ENCODE measurements at regions not wholly inside any gene's neighbourhood (a gene's known extent, or its start where the extent isn't known, plus 50 kb on each side); places are given as distances from the start of the nearest gene placed in this dataset.

GRCh38 chr14:29465095-29465494 lies 462.6 kb downstream of the PRKD1 start:
- FAIRE-seq, result no peak
- H3K4me3 ChIP-seq (ENCODE audit: low read depth, low read length), result no peak overlapping the region
- no peaks in the 10 kb centered on the region for H3K27me3 ChIP-seq (ENCODE audit: control insufficient read depth, insufficient read depth, low read length)
- H3K36me3 ChIP-seq (ENCODE audit: control insufficient read depth, insufficient read depth, low read length), result no peaks in the 10 kb centered on the region
- TF ChIP-seq CTCF (IDR thresholded peaks at IDR 0.05; ENCODE audit: insufficient read depth, low read length, severe bottlenecking), result no peak
- no peak for DNase-seq (ENCODE audit: low read depth)

DNA sequence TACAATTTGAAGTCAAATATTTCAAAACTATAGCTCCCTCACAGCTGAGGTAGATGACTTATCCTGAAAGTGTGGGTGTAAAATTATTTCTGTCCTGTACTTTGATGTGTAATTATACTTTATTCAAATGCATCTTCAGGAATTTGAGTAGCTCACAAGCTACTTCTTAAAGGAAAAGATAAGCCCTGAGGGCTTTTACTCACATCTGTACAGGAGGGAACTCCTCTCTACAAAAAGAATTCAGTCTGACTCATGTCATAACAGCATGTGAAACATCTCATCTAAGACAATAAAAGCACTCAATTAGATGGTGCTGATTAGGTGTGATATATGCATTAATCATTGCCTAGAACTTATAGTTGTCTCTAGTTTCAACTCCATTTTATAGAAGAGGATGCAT lies 452.0 kb downstream of the PRKD1 start:
- Histone ChIP-seq H3K36me3 (ENCODE audit: control insufficient read depth, insufficient read depth, low read length) (no peaks in the 10 kb centered on the region), H3K27me3 (ENCODE audit: control insufficient read depth, insufficient read depth, low read length) (no peaks in the 10 kb centered on the region), H3K4me3 (ENCODE audit: low read depth, low read length) (no peak overlapping the region)
- TF ChIP-seq CTCF (IDR thresholded peaks at IDR 0.05; ENCODE audit: insufficient read depth, low read length, severe bottlenecking), result no peak
- FAIRE-seq (no peak), DNase-seq (ENCODE audit: low read depth) (peak; percentile 95)

DNA sequence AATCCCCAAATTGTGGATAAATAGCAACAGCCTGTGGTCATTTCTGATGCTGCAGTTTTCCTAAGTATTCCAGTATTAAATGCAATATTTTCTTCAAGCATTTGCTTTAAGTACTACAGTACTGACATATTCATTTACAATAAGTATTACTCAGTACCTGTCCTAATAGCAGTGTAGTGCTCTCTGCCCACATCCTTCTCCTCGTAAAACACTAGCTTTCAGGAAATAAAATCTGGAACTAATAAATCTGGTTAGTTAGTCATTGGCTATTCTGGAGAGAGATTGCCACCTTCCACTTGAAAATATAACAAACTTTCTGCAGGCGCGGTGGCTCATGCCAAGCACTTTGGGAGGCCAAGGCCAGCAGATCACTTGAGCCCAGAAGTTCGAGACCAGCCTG lies 441.5 kb downstream of the PRKD1 start:
- FAIRE-seq, result no peak

DNA sequence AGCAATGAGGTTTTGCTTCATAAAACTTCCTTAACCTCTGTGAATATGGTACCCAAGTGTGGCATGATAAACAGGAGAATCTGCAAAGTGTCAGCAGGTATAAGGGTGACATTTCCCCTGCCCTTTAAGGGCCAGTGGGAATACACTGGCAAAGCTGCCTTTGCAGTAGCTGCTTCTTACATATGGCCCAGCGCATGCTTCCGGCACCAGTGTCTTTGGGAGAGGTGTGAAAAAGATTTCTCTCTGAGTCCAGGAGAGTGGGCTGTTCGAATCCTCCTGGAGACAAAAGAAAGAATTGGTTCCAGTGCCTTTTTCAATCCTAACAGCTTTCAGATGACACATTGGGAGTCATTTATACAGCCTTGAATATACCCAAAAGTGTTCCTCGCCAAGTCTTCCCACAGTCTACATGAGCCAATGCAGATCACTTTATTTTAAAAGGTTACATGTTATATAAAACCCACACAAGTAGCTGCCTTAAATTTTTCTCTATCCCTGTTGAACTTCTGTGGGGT lies 437.7 kb downstream of the PRKD1 start:
- no peaks in the 10 kb centered on the region for H3K36me3 ChIP-seq (ENCODE audit: control insufficient read depth, insufficient read depth, low read length)
- no peak for DNase-seq (ENCODE audit: low read depth)
- no peak overlapping the region for H3K4me3 ChIP-seq (ENCODE audit: low read depth, low read length)
- FAIRE-seq, result no peak
- H3K27me3 ChIP-seq (ENCODE audit: control insufficient read depth, insufficient read depth, low read length), result no peaks in the 10 kb centered on the region
- no peak for TF ChIP-seq CTCF (IDR thresholded peaks at IDR 0.05; ENCODE audit: insufficient read depth, low read length, severe bottlenecking)

More for the DNA sequence above, 441.5 kb downstream of the PRKD1 start:
- TF ChIP-seq CTCF (IDR thresholded peaks at IDR 0.05; ENCODE audit: insufficient read depth, low read length, severe bottlenecking), result no peak
- H3K4me3 ChIP-seq (ENCODE audit: low read depth, low read length), result no peak overlapping the region
- no peaks in the 10 kb centered on the region for H3K27me3 ChIP-seq (ENCODE audit: control insufficient read depth, insufficient read depth, low read length)
- no peaks in the 10 kb centered on the region for H3K36me3 ChIP-seq (ENCODE audit: control insufficient read depth, insufficient read depth, low read length)
- DNase-seq (ENCODE audit: low read depth), result no peak

- DNase-seq (ENCODE audit: low read depth) (no peak), FAIRE-seq (no peak)
- no peak for TF ChIP-seq CTCF (IDR thresholded peaks at IDR 0.05; ENCODE audit: insufficient read depth, low read length, severe bottlenecking)
- Histone ChIP-seq H3K27me3 (ENCODE audit: control insufficient read depth, insufficient read depth, low read length) (no peaks in the 10 kb centered on the region), H3K4me3 (ENCODE audit: low read depth, low read length) (no peak overlapping the region), H3K36me3 (ENCODE audit: control insufficient read depth, insufficient read depth, low read length) (no peaks in the 10 kb centered on the region)
Measured at GRCh38 chr14:29493849-29494248, 433.8 kb downstream of the PRKD1 start.

DNA sequence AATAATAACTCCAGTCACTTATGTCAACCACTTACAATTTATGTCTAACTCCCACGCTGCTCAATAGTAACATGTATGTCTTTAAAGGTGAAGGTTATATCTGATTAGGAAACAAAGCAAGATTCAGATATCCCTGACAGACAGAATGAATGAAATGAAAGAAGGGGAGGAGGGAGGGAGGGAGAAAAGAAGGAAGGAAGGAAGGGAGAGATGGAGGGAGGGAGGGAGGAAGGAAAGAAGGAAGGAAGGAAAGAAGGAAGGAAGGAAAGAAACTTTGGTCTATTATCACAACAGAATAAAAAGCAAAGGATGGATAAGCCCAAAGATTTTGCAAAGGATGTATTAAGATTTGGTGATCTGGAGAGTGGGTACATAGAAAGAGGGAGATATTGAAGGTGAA lies 433.3 kb downstream of the PRKD1 start:
- Histone ChIP-seq H3K4me3 (ENCODE audit: low read depth, low read length) (no peak overlapping the region), H3K36me3 (ENCODE audit: control insufficient read depth, insufficient read depth, low read length) (no peaks in the 10 kb centered on the region), H3K27me3 (ENCODE audit: control insufficient read depth, insufficient read depth, low read length) (no peaks in the 10 kb centered on the region)
- FAIRE-seq, result no peak
- DNase-seq (ENCODE audit: low read depth), result no peak
- no peak for TF ChIP-seq CTCF (IDR thresholded peaks at IDR 0.05; ENCODE audit: insufficient read depth, low read length, severe bottlenecking)
